ENCODE measurements at regions not wholly inside any gene's neighbourhood (a gene's known extent, or its start where the extent isn't known, plus 50 kb on each side); places are given as distances from the start of the nearest gene placed in this dataset.

DNA sequence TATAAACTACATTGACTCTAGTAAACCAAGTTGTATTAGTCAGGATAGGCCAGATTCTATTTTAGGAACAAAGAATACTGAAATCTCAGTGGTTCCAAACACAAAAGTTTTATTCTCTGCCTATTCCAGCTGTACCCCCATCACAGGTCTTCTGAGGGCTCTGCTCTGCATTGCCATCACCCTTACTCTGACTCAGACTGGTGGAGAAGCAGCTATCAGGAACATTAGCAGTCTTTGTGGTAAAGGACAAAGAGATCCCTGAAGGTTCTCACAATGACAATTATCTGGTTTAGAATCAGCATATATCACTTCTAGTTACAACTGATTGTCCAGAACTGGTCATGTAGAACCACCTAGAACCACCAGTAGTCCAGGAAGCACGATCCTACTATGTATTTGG lies 251.1 kb downstream of the GLUD2 start:
- Histone ChIP-seq H3K9me3 (no peaks in the 10 kb centered on the region), H3K36me3 (no peaks in the 10 kb centered on the region), H3K27ac (no peak overlapping the region), H3K4me3 (no peak overlapping the region), H3K4me1 (no peaks in the 10 kb centered on the region), H3K27me3 (no peaks in the 10 kb centered on the region)
- TF ChIP-seq, protein P1, sequence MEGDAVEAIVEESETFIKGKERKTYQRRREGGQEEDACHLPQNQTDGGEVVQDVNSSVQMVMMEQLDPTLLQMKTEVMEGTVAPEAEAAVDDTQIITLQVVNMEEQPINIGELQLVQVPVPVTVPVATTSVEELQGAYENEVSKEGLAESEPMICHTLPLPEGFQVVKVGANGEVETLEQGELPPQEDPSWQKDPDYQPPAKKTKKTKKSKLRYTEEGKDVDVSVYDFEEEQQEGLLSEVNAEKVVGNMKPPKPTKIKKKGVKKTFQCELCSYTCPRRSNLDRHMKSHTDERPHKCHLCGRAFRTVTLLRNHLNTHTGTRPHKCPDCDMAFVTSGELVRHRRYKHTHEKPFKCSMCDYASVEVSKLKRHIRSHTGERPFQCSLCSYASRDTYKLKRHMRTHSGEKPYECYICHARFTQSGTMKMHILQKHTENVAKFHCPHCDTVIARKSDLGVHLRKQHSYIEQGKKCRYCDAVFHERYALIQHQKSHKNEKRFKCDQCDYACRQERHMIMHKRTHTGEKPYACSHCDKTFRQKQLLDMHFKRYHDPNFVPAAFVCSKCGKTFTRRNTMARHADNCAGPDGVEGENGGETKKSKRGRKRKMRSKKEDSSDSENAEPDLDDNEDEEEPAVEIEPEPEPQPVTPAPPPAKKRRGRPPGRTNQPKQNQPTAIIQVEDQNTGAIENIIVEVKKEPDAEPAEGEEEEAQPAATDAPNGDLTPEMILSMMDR (IDR thresholded peaks at IDR 0.05), result no peak
- no peak for TF ChIP-seq POLR2A (IDR thresholded peaks at IDR 0.05)
- no peak for DNase-seq
- intact Hi-C loops (cut with DNase I; ENCODE audit: low total_unique reads), result no loop called here

- H3K4me3 ChIP-seq, result no peak overlapping the region
- TF ChIP-seq, protein P1 (IDR thresholded peaks at IDR 0.05), result no peak
- no peak overlapping the region for H3K27ac ChIP-seq
- H3K36me3 ChIP-seq, result no peaks in the 10 kb centered on the region
- no peak for DNase-seq
- intact Hi-C loops (cut with DNase I; ENCODE audit: low total_unique reads), result no loop called here
- no peaks in the 10 kb centered on the region for H3K27me3 ChIP-seq
- no peaks in the 10 kb centered on the region for H3K9me3 ChIP-seq
- H3K4me1 ChIP-seq, result no peaks in the 10 kb centered on the region
Observed at GRCh38 chrX:121301356-121301755, 253.9 kb downstream of the GLUD2 start.

DNA sequence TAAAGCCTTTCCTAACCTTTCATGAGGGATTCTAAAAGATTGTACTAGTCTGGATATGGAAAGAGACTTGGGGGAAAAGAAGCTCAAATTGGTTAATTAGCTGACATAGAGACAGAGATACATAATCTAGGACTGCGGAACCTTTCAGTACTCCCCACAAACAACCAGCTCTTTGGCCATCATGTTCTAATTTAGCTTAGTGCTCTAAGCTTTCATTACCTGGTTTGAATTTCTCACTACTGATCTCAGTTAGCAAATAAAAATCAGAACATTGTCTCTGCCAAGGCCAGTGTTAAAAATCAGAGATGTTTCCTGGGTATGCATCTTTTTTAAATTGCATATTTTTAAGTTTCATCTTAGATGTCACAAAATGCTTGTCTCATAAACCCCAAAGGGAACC lies 254.4 kb downstream of the GLUD2 start:
- no peaks in the 10 kb centered on the region for H3K27me3 ChIP-seq
- intact Hi-C loops (cut with DNase I; ENCODE audit: low total_unique reads), result no loop called here
- H3K36me3 ChIP-seq, result no peaks in the 10 kb centered on the region
- H3K4me3 ChIP-seq, result no peak overlapping the region
- TF ChIP-seq POLR2A (IDR thresholded peaks at IDR 0.05), result no peak
- TF ChIP-seq, protein P1 (IDR thresholded peaks at IDR 0.05), result no peak
- no peak for DNase-seq
- H3K4me1 ChIP-seq, result no peaks in the 10 kb centered on the region
- H3K27ac ChIP-seq, result no peak overlapping the region
- H3K9me3 ChIP-seq, result no peaks in the 10 kb centered on the region

GRCh38 chrX:121307449-121307848 lies 260.0 kb downstream of the GLUD2 start:
- Histone ChIP-seq H3K4me3 (no peak overlapping the region), H3K4me1 (no peaks in the 10 kb centered on the region), H3K9me3 (no peaks in the 10 kb centered on the region), H3K27me3 (no peaks in the 10 kb centered on the region), H3K36me3 (no peaks in the 10 kb centered on the region), H3K27ac (no peak overlapping the region)
- TF ChIP-seq, protein P1 (IDR thresholded peaks at IDR 0.05), result no peak
- no peak for TF ChIP-seq POLR2A (IDR thresholded peaks at IDR 0.05)
- DNase-seq, result no peak
- intact Hi-C loops (cut with DNase I; ENCODE audit: low total_unique reads), result no loop called here

- no peaks in the 10 kb centered on the region for H3K4me1 ChIP-seq
- intact Hi-C loops (cut with DNase I; ENCODE audit: low total_unique reads), result no loop called here
- no peak for TF ChIP-seq POLR2A (IDR thresholded peaks at IDR 0.05)
- TF ChIP-seq, protein P1 (IDR thresholded peaks at IDR 0.05), result peak in 2 of 4 experiments; percentile 5 to 10
- H3K9me3 ChIP-seq, result no peaks in the 10 kb centered on the region
- H3K36me3 ChIP-seq, result no peaks in the 10 kb centered on the region
- no peaks in the 10 kb centered on the region for H3K27me3 ChIP-seq
- no peak overlapping the region for H3K27ac ChIP-seq
- no peak overlapping the region for H3K4me3 ChIP-seq
- DNase-seq, result peak; percentile 14 to 15
Observed at GRCh38 chrX:121308276-121308805, 260.9 kb downstream of the GLUD2 start.
